ENCODE measurements at regions not wholly inside any gene's neighbourhood (a gene's known extent, or its start where the extent isn't known, plus 50 kb on each side); places are given as distances from the start of the nearest gene placed in this dataset.

GRCh38 chrY:8488955-8489354 lies 848.3 kb upstream of the TSPY4 start:
- no peak overlapping the region for H3K4me2 ChIP-seq (ENCODE audit: low read depth, low read length)
- H2AFZ ChIP-seq (ENCODE audit: low read length) = no peak overlapping the region
- H4K20me1 ChIP-seq (ENCODE audit: insufficient read depth, low read length) = no peaks in the 10 kb centered on the region
- no peak overlapping the region for H3K27ac ChIP-seq (ENCODE audit: extremely low read length, insufficient read depth, low read length)
- intact Hi-C loops (cut with micrococcal nuclease; ENCODE audit: unreplicated experiment) = no loop called here
- no peaks in the 10 kb centered on the region for H3K27me3 ChIP-seq (ENCODE audit: control insufficient read depth in 1 of 2, insufficient read depth in 2 of 2, low read length in 2 of 2)
- no peak overlapping the region for H3K9ac ChIP-seq (ENCODE audit: insufficient read depth, low read depth, low read length)
- DNase-seq (ENCODE audit: low spot score) (no peak), FAIRE-seq (no peak), ATAC-seq (no peak)
- in situ Hi-C loops (cut with HindIII; ENCODE audit: extremely low pct_ligation_motif_present, low pct_unique_long_range_greater_than_20kb) = no loop called here
- no peaks in the 10 kb centered on the region for H3K79me2 ChIP-seq (ENCODE audit: insufficient read depth, low read length)
- ChIA-PET CTCF (ENCODE audit: low intra/inter-chr PET ratio, low total read pairs) (no interaction called here), POLR2A (no interaction called here)
- no peak overlapping the region for H3K4me3 ChIP-seq (replicated peaks in 1 of 3; ENCODE audit: insufficient read depth in 1 of 3, low read depth in 2 of 3, low read length in 3 of 3)
- no peak for TF ChIP-seq ZNF563 (CRISPR knock-in tag; IDR thresholded peaks at IDR 0.05)
- no peak for TF ChIP-seq JARID2 (CRISPR knock-in tag; IDR thresholded peaks at IDR 0.05; ENCODE audit: insufficient replicate concordance)
- TF ChIP-seq, protein P1, sequence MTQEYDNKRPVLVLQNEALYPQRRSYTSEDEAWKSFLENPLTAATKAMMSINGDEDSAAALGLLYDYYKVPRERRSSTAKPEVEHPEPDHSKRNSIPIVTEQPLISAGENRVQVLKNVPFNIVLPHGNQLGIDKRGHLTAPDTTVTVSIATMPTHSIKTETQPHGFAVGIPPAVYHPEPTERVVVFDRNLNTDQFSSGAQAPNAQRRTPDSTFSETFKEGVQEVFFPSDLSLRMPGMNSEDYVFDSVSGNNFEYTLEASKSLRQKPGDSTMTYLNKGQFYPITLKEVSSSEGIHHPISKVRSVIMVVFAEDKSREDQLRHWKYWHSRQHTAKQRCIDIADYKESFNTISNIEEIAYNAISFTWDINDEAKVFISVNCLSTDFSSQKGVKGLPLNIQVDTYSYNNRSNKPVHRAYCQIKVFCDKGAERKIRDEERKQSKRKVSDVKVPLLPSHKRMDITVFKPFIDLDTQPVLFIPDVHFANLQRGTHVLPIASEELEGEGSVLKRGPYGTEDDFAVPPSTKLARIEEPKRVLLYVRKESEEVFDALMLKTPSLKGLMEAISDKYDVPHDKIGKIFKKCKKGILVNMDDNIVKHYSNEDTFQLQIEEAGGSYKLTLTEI (CRISPR knock-in tag; conservative IDR thresholded peaks at IDR 0.05) = no peak
- TF ChIP-seq ZNF703 (CRISPR knock-in tag; IDR thresholded peaks at IDR 0.05; ENCODE audit: borderline replicate concordance) = no peak
- TF ChIP-seq NFYC (CRISPR knock-in tag; IDR thresholded peaks at IDR 0.05) = no peak
- TF ChIP-seq ZNF251 (CRISPR knock-in tag; IDR thresholded peaks at IDR 0.05) = no peak
- no peak for TF ChIP-seq KLF9 (CRISPR knock-in tag; IDR thresholded peaks at IDR 0.05; ENCODE audit: low read depth)
- no peak for TF ChIP-seq TBX3 (IDR thresholded peaks at IDR 0.05; ENCODE audit: borderline replicate concordance)
- WGBS (ENCODE audit: low lambda C conversion rate) = no CpG with 5 or more reads among the region's 1 CpG
- no peaks in the 10 kb centered on the region for H3K4me1 ChIP-seq (ENCODE audit: insufficient read depth, low read length)
- H3K36me3 ChIP-seq (replicated peaks in 1 of 2; ENCODE audit: control insufficient read depth in 1 of 2, insufficient read depth in 2 of 2, low read length in 2 of 2) = no peaks in the 10 kb centered on the region
- peaks cover 57% of the 10 kb centered on the region for H3K9me3 ChIP-seq (ENCODE audit: low read length)
- no TSS peak for BruUV-seq (replicated peaks)

Measured in HepG2 (cell line).